CD4-positive, alpha-beta T cell treated with Interleukin-15 for 1 hour (primary cell): ENCODE measurements at regions not wholly inside any gene's neighbourhood (a gene's known extent, or its start where the extent isn't known, plus 50 kb on each side); places are given as distances from the start of the nearest gene placed in this dataset.
"Not testable (repeated sequence)": the region's sequence is repeated elsewhere in the genome, so short reads cannot be mapped to it uniquely, and the experiment has no call there.

ENCODE experiments used
- DNase-seq: peaks from one replicate; pipeline ENCODE4 v3.0.0-alpha.2; 2020

DNA sequence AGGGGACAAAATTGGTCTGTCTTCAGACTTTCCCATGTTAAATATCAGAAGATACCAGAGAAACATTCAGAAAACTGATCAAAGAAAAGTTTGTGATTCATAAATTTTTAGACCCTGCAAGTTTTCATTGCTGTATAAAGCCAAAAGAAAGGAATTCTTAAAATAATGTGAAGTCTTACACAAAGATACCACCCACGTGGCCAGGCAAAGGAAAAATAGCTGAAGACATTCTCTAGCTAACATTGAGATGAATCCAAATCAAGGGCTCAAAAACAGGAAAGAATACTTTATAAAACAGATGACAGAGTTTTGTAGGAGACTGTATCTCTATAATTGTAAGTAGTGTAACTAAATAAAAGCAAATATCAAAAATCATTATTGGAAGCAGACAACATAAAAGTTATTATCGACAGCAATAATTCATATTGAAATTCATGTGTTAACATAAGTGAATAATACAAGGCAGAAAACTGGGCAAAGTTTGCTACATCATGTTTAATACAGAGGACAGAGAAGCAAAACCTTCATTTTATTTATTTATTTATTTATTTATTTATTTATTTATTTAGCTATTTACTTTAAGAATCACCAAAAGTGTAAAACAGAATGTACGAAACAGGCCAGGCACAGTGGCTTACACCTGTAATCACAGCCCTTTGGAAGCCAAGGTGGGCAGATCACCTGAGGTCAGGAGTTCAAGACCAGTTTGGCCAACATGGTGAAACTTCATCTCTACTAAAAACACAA is 204.6 kb upstream of the SLIT2 start:
- DNase-seq, result no peak

- DNase-seq, result no peak
Measured at GRCh38 chr4:20046179-20046578, 205.5 kb upstream of the SLIT2 start.

DNA sequence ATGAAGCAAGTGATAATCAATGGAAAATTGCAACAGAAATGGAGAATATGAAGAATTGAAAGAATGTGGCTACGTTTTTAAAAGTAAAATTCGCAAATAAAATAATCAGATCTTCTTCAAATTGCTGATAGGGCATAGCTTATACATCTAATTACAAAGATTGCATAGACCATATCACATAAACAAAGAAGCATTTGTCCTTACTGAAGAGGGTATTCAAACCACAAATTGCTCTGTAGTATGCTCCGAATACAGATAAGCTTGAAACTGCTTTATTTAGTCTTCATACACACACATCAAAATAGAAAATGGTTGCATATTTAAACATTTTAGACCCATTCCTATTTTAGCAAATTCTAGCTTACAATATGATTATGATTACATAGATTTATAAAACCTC is 206.7 kb upstream of the SLIT2 start:
- no peak for DNase-seq

DNA sequence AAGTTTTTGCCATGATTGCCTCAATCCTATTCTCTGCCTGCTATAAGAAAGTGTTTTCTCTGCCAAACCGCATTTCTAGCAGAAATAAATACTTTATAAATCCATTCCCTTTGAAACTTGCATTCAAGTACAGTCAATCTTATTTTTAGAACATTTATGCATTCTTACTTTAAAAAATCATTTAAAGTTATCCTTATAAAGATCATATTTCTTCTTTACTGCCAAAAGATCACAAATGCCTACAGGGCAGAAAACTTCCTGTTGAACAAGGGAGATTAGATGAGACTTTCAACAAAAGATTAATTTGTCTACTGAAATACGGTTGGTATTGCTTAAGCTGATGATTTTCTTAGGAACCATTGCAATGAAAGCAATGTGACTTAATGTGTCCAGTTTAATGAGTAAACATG is 207.2 kb upstream of the SLIT2 start:
- no peak for DNase-seq

DNA sequence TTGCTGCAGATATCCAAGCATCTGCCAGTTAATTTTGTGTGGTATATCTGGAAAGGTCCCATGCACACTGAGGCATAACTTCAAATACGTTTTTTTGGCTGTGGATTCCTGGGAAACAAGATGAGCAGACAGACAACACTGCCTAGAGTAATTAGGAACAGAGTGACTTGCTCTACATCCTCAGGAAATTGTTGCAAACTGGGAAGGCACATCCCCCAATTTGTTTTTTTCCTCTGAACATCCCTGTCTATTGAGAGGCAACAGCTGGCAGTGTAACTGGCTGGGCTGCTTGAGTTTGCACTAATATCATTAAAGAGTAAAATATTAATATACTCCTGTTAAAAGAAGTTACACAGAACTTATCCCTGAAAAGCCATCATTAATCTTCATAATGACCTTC is 207.7 kb upstream of the SLIT2 start:
- DNase-seq, result no peak

GRCh38 chr4:20042769-20043168 is 208.9 kb upstream of the SLIT2 start:
- no peak for DNase-seq

GRCh38 chr4:20041839-20042407 is 209.8 kb upstream of the SLIT2 start:
- no peak for DNase-seq

DNA sequence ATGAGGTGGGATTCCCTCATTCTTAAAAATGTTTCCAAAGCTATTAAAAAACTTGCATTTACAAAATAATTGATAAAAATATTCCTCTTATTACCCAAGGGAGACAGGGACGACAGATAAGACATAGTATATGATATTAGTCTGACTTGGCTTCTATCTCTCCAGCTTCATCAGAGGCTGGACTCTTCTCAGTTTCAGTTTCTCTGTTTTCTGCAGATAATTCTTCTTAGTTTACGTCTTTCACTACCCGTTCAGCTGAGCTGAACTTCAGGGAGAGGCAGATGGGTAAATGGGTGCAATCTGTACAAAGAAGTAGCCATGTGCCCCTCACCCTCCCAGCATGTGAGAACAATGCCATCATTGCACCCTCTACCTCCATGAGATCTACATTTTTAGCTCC is 214.0 kb upstream of the SLIT2 start:
- DNase-seq, result no peak

DNA sequence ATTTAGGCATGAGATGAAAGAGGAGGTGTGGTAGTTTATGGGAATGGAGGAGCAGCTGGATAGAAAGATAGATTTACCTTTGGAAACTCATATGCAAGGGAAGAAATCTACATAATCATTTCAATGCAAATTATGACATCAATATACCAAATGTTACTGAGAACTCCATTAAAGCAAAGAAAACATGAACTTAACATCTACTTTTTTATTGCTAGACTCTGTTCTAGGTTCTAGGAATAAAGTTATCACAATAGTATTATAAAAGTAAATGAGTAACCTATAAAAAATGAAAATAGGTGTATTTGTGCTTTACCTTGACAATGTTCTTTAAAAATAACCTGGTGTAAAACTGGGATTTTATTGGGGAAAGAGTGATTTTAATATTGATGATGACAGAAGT is 221.6 kb upstream of the SLIT2 start:
- DNase-seq, result no peak

DNA sequence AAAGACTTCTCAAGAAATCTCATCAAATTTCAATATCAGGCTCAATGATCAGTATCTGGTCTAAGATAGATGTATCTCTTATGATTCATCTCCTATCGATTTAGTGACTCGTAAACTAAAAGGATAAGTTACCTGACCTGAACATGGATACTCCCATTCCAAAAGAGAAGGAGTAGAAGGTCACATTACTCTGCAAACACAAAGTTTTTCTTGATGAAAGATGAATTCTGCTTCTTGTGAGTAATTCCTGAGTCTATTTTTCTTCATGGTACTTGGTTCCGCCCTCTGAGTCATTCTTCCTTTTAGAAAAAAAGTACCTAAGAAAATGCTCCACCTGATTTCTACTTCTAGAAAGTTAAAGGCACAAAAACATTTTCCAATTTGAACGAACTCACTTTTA is 223.1 kb upstream of the SLIT2 start:
- DNase-seq, result no peak

GRCh38 chr4:20026456-20026855 is 225.2 kb upstream of the SLIT2 start:
- DNase-seq, result no peak

GRCh38 chr4:20022471-20022870 is 229.2 kb upstream of the SLIT2 start:
- DNase-seq, result no peak

GRCh38 chr4:20020056-20020455 is 231.6 kb upstream of the SLIT2 start:
- DNase-seq, result no peak

DNA sequence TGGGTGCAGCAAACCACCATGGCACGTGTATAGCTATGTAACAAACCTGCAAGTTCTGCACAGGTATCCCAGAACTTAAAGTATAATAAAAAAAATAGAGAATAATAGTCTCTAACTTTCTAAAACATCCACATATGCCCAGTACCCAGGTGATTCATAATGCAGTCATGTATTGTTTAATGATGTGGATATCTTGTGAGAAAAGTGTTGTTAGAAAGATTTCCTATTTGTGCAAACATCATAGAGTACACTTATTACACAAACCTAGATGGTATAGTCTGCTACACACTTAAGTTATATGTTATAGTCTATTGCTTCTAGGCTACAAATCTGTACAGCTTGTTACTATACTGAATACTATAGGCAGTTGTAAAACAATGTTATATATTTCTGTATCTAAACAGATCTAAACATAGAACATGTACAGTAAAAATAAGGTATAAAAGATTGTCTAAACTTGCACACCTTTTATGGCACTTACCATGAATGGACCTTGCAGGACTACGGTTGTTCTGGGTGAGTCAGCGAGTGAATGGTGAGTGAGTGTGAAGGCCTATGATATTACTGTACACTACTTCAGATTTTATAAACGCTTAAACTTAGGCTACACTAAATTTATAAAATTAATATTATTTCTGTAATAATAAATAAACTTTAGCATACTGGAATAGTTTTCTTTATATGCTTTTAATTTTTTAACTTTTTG is 232.2 kb upstream of the SLIT2 start:
- no peak for DNase-seq

DNA sequence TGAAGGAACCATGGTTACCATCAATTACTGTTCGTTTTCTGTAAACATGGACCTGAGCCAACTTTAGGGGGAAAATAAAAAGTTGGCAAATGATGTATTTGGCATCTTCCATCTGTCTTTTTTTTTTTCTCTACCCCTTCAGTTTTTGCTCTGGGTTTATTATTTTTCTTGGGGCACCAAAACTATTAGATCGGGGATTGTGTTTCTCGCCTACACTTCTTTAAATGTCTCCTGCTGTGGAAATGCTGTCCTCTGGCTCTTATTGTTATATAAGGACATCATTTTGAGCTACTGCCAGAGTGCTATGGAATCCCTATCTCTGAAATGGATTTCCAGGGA is 234.0 kb upstream of the SLIT2 start:
- DNase-seq, result no peak

DNA sequence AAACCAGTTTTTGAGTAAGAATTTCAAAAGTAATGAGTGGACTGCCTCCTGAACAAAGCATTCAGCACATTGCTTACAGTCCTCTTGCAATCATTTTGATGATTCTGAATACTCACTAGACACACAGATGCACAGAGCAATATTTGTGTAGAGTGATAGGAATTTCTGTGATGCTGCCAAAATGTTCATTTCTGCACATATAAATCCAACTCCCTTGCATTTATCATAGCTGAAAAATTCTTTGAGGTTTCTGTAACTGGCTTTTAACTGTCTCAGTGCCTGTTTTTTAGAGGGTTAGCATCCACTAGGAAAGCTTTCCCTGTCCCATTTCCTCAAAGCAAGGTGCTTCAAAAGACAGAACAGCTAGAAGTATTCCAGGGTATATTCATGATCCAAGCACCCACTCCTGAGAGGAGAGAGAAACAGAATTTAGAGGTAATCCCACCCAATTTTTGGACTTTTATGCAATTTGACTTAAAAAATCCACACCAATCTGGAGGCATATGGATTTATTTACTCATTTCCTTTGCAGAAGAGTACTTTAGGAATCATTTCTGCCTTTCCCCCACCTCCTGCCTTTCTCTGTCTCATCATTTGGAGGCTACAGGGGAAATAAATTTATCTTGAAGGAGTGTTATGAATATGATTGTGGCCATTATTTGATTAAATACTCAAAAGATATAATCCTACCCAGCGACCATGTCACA is 234.5 kb upstream of the SLIT2 start:
- DNase-seq, result no peak

DNA sequence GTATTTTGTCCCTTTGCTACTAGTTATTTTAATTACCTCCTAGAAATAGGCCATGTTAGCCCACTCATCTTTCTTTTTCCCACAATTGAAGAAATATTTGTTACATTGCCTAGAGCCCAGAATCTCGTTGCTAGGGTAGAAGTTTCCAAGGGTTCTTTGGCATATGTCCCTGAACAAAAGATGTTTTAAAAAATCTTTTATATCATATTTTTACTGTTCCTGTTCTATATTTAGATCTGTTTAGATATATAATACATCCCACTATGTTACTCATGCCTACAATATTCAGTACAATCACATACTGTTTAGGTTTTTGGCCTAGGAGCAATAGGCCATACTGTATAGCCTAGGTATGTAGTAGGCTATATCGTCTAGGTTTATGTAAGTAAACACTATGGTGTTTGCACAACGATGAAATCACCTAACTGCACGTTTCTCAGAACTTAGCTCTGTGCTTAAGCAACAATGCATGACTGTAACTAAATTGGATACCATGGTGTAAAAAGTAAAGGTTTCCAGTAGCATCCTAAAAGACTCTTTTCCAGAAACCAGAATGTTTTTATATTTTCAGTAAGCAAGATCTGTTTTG is 236.0 kb upstream of the SLIT2 start:
- DNase-seq, result no peak

DNA sequence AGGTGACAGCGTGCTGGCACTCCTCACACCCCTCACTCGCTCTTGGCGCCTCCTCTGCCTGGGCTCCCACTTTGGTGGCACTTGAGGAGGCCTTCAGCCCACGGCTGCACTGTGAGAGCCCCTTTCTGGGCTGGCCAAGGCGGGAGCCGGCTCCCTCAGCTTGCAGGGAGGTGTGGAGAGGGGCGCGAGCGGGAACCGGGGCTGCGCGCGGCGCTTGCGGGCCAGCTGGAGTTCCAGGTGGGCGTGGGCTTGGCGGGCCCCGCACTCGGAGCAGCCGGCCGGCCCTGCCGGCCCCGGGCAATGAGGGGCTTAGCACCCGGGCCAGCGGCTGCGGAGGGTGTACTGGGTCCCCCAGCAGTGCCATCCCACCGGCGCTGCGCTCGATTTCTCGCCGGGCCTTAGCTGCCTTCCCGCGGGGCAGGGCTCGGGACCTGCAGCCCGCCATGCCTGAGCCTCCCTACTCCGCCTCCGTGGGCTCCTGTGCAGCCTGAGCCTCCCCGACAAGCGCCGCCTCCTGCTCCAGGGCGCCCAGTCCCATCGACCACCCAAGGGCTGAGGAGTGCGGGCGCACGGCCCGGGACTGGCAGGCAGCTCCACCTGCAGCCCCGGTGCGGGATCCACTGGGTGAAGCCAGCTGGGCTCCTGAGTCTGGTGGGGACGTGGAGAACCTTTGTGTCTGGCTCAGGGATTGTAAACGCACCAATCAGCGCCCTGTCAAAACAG is 247.7 kb upstream of the SLIT2 start:
- DNase-seq, result not testable (repeated sequence)

- no peak for DNase-seq
Measured at GRCh38 chr4:19999775-20000414, 251.8 kb upstream of the SLIT2 start.

GRCh38 chr4:19999276-19999675 is 252.4 kb upstream of the SLIT2 start:
- DNase-seq, result no peak

GRCh38 chr4:19993242-19993641 is 258.5 kb upstream of the SLIT2 start:
- no peak for DNase-seq

- DNase-seq, result no peak
Measured at GRCh38 chr4:19992471-19993093, 259.1 kb upstream of the SLIT2 start.
